Neural progenitor cell (in vitro differentiated cells): ENCODE measurements at regions not wholly inside any gene's neighbourhood (a gene's known extent, or its start where the extent isn't known, plus 50 kb on each side); places are given as distances from the start of the nearest gene placed in this dataset.

Source experiments
- CTCF ChIP-seq: fragments of 200-600 bp; sonication (generic); IDR thresholded peaks from 2 replicates; pipeline ENCODE4 v1.5.1; 2017; ENCODE audit warnings: antibody characterized with exemption, mild to moderate bottlenecking
- EZH2phosphoT487 ChIP-seq: fragments of 200-600 bp; sonication (generic); IDR thresholded peaks from 2 replicates; pipeline ENCODE4 v1.6.1; 2017; ENCODE audit warnings: antibody characterized with exemption

- TF ChIP-seq CTCF (no peak), EZH2phosphoT487 (no peak)
Measured at GRCh38 chr13:24008679-24009078, 111.4 kb upstream of the C1QTNF9B start.
